Activated CD4-positive, alpha-beta T cell treated with anti-CD3 and anti-CD28 coated beads, Interleukin-2, amount 50 U/mL, for 4 hours (primary cell): ENCODE measurements at regions not wholly inside any gene's neighbourhood (a gene's known extent, or its start where the extent isn't known, plus 50 kb on each side); places are given as distances from the start of the nearest gene placed in this dataset.

Experiments used
- DNase-seq, 2 experiments: peaks; one replicate each; pipeline ENCODE4 v3.0.0-alpha.2; 2020

DNA sequence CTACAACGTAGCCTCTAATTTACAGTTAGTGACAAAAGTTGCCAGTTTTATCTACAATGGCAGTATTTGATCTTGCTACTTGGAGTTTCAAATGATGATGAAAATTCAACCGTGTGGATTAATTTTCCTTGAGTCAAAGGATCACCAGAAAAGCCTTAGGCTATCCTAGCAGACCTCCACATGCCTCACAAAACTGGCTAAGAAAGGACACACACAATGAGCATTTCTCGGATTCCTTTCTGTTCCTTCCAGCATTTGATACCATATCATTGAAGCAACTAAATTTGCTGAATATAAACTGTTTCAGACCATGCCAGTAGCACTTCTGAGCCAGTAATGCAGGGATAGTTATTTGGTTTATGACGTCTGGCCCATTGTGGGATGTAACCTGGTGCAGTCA lies 587.4 kb upstream of the MDFIC2 start:
- DNase-seq: no peak

DNA sequence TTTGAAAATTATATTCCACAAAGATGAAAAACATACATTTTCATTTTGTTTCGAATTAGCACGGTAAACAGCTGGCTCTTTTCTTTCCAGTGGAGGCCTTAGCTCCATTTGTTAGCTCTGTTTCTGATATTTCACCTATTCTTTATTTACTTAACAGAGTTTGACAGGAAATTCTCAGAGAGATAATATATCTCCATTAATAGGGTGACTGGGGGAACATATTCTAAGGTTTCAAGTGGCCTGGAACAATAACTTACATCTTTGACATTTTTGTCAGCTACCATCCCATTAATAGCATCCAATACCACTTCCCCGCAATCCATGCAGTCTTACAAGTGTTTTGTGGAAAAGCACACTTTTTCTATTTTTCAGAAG lies 577.6 kb upstream of the MDFIC2 start:
- DNase-seq: no peak

DNA sequence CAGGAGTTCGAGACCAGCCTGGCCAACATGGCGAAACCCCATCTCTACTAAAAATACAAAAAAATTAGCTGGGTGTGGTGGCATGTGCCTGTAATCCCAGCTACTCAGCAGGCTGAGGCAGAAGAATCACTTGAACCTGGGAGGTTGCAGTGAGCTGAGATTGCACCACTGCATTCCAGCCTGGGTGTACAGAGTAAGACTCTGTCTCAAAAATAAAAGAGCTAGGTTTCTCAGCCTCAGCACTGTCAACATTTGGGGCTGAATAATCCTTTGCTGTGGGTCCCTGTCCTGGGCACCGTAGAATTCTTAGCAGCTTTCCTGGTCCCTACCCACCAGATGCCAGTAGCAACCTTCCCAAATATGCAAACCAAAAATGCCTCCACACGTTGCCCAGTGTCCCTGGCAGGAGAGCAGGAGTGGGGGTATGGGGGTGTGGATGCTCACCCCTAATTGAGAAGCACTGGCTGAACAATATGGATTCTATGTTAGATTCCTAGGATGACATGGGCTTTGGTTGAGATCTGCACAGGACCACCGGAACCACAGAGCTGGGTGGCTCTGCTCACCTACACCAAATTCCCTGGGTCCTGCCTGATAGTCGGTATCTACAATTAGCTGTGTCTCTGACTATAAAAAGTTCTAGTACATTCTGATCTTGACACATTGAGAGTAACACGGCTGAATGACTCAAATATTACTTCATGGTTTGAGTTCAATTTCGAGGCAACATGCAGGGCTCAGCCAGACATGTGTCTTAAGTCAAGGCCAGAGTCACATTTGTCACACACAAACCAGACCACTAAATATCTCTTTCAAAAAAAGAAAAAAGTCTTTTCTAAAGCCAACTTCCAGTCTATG lies 577.0 kb upstream of the MDFIC2 start:
- DNase-seq: no peak

DNA sequence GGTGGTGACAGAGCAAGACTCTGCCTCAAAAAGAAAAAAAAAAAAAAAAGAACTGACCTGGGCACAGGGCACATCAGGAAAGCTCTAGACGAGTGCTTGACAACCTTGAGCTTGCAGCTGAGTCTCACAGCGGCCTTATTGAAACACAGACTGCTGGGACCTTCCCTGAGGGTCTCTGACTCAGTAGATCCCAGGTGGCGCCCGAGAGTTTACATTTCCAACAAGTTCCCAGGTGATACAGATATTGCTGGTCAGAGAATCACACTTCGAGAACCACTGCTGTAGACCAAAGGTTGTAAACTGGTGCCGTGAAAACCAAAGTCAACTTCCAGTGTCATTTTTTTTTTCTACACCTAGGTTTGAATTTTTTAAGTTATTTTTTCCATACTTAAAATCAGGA lies 573.2 kb upstream of the MDFIC2 start:
- DNase-seq: no peak

DNA sequence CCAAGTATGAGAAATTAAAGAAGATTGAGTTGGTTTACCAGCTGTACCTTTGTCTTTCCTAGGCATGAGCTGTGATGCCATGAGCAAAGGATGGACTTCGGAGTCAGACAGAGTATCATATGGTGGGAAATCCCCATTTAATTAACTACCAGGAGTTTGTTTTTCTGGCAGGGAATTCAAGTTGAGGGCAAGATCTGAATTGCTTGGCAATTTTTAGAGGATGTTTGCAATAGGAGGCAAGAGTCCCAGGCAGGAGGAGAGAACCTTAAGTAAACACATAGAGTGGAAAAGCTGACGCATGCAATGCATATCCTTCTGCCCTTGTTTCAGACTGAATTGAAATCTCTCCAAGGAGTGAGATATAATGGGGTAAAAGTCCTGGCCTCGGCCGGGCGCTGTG lies 569.7 kb upstream of the MDFIC2 start:
- DNase-seq: no peak

DNA sequence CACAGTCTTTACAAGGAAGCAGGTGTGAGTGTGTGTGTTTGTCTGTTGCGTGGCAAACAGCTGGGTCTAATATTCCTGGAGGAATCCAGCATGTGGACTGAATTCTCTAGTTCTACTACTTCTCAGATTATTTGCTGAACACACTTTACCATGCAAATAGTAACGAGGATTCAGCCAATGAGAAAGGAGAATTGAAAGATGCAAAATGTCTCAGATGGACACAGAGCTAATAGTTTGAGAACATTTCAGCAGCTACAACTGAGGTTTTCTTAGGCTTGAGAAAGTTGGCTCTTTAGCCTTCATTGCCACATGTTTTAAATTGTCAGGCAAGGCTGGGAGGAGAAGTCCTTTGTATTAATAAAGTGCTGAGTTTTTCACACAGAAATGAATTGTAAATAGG lies 568.0 kb upstream of the MDFIC2 start:
- DNase-seq: no peak

DNA sequence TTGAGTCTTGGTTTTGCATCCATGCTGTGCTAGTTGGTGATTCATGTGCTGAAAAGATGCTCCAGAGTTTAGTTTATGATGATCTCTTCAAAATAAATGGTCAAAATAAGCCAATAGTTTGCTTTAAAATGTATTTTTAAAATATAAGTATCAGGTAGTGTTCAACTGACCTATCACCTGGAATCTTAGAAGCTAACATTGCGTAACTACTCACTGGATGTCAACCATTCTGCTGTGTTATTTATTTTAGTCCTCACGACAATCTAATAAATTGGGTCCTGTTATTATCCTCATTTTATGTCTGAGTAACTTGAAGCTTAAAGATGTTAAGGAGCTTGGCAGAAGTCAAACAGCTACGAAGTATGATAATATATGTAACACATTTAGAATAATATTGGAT lies 563.7 kb upstream of the MDFIC2 start:
- DNase-seq: no peak

DNA sequence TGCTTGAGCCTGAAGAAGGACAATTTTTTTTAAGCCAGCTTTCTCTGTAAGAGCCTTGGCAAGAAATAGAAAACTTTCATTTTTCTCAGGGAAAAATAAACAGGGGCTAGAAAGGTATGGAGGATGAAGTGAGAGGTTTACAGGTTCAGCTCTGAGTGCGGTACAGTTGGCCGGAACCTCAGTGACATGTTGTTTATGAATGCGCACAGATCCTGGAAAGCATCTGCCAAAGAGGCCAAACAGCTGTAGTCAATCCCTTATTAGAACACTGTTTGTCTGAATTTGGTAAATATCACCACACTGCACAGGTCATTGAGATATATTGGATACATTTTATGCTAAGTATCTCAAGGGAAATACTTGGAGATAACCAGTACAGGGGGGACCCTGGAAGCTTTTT lies 561.8 kb upstream of the MDFIC2 start:
- no peak for DNase-seq

DNA sequence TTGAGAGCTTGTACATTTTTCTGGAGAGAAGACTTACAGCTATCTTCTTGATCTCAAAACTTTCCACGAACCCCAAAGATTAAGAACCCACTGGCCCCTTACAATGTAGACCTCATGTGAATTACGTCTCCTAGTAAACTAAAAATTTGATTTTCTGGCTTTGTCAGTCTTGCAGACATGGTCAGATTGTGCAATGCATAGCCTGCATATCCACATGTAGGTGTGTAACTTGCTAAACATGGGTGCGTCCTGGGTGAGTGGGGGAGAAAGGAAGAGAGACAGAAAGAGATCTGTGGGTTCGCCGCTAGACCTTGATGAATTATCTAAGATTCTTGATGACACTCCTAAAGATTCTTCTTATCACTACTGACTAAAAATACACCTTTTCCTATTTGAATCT lies 561.2 kb upstream of the MDFIC2 start:
- no peak for DNase-seq

DNA sequence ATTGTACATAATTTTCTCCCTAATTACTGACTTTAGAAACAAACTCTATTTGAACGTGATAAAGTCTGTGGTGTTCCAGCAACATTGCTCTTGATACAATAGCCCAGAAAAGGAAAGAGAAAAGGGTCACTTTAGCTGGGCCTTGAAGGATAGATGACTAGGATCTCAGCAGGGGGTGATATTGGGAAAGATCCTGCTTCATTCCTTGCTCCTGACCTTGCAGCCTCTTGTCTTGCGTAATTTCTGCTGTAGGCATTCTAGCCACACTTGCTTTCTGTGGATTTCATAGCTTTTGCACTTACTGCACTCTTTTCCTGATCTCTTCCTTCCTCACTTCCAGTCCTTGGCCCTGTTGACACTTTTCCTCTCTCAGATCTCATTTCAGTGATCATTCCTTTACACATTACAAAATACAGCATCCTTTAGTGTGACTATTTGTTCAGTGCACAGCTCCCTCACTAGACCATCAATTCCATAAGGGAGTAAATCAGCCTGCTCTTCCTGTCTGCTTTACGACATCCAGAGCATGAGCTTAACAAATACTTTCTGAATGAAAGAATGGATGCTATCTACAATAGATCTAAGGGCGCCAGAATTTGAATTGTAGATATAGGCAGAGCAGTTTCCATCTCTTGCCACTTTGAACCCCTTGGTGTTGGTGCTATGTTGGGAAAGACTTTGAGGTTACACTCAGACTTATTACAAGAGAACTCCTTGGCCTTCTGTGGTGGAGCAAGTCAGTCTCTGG lies 559.6 kb upstream of the MDFIC2 start:
- DNase-seq: no peak

DNA sequence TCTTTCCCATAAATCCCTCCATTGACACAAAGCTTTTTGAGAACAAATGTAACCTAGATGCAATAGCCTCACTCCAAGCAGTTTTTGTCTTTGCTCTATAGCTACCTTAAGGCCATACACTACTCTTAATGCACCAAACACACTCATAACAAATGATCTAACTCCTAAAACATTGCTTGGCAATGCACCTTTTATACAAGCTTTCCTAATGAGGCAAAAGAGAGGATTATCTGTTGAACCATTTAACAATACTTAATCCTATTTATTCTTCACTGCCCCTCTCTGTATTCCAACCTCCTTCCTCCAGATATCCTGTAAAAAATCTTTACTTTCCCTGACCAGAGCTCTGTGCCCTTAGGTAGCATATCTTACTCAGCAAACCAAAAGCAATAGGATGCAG lies 558.1 kb upstream of the MDFIC2 start:
- DNase-seq: no peak

DNA sequence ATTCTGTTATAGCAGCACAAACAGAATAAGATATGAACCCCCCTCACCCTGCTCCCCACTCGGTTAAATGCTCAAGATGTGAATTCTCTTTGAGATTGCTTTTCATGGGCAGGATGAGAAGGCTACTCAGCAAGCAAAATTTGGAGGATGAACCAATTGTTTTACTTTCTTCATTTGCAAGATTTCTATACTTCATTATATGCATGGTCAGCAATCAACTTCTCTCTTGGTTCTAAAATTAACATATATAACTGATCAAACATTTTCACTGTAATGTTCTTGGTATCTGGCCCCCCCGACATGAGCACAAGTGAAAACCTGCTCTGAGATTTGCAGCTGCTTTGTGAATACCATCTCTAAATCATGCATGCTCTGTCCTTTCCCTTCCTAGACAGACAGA lies 556.1 kb upstream of the MDFIC2 start:
- no peak for DNase-seq

DNA sequence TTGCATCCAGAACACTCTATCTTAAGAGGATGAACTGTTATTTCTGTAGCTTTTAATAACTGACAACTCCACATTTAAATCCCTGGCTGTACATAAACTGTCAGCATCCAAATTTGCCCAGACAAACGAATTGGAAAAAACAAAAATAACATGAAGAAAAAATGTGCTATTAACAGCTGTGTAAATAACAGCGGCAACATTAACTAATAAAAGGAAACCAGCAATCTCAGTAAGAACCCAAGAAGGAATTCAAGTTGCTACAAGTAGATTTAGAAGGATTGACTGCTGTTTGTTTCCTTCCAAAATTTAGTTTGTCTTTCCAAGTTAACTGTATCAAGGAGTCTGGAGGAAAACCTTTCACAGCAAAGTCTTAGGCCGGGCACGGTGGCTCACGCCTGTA lies 550.6 kb upstream of the MDFIC2 start:
- no peak for DNase-seq

DNA sequence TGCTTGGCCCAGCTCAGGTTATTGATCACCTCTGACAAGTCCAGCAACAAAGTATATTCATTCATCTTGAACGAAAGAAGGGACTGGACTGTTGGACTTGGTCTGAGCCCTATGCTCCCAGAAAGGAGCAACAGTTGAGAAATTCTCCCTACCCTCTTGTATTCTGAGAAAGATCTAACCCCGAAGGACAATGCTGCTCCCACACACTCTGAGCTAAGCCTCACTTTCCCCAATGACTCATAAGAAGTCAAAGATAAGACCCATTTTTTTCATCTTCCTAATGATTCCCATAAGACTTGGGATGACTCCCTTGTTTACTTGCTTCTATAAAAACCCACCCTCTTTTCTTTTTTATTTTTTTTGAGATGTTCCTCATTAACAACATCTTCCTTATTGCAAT lies 549.4 kb upstream of the MDFIC2 start:
- no peak for DNase-seq

DNA sequence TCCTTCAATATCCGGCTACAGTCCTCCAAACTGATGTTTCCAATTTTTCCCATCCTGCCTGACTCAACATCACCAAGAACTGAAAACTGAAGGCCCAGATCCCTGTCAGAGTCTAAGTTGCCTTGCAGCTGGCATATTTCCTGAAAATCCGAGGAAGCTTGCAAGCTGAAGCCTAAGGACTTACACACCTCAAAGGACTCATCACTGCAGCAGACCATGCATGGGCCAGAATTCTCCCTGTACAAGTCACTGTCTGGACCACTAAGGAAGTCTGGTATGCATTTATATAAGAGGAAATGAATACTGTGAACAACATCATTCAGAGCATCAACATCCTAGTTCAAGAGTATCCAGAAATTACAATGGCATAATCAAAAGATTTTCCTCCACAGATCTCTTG lies 548.8 kb upstream of the MDFIC2 start:
- no peak for DNase-seq

DNA sequence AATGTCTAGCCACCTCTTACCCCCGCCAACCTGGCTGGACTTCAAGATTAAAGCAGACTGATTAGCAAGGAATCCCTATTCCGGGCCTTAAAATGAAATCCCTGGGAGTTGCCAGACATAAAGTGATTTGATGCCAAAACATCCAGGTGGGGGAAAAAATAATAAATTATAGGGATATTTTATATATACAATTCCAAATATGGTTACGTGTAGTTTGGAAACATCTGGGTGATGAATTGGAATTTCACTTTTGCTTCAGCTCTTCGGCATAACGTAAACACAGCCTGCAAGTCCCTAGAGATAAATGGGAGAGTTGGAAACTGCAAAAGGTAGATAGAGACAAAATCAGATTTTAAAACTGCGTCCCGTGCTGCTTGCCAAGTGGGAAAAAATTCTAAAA lies 545.5 kb upstream of the MDFIC2 start:
- DNase-seq: no peak

DNA sequence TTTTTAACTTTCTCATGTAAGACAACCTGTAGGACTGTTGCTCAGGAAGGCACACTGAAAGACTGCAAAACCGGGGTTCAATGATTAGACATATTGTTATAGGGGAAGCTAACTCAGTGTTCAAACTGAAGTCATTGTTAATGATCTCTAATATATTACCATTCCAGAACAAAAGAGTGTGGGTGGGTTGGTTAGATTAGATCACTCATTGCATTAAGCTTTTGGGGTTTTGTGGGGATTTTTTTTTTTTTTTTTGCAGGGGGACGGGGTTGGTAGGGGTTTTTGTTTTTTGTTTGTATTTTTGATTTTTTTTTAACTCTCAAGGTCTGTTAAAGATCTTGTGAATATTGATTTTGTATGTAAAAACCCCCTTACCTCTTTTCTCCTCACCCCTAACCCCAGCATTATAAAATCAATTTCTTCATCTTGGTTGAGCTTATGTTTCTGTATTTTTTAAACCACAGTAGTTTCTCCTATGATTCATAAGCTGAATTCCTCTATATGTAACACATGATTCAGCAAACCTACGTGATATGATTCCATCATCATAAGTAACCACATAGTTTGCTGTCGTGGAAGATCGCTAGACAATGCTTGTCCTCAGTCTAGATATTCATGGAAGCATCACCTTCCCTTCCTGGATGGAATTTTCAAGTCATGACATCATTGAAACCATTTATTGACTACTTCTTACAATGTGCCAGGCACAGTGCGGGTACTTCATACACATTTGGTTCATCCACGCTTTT lies 544.1 kb upstream of the MDFIC2 start:
- DNase-seq: no peak

DNA sequence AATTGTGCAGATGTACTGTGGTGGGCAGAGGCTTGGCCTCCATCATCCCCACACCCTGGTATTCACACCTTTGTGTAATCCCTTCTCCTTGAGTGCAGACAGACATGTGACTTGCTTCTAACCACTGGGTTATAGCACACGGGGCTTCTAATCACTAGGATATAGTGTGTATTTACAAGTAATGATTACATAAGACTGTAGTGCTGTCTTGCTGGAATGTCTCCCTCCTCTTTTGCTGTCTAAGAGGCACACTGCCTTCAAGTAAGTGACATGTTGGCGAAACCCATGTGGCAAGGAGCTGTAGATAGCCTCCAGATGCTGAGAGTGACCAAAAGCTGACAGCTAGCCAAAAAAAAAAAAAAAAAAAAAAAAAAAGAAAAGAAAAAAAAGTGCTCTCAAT lies 542.7 kb upstream of the MDFIC2 start:
- no peak for DNase-seq

DNA sequence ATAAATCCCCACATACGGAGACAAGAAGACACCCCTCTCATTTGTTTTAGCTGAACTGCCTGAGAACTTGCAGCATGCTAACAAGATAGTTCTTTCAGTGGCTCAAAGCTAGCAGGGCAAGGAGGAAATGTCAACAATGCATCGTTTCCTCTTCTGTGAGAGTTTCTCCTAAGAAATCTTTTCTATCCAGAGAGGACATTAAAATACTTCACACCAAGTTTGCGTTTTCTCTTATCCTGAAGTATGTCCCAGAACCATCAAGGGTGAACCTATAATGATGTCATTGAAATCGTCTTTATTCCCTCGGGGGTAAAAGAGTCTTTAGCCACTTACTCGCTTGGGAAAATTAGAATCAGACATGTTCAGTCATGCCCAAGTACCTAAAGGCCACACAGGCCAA lies 541.7 kb upstream of the MDFIC2 start:
- no peak for DNase-seq

DNA sequence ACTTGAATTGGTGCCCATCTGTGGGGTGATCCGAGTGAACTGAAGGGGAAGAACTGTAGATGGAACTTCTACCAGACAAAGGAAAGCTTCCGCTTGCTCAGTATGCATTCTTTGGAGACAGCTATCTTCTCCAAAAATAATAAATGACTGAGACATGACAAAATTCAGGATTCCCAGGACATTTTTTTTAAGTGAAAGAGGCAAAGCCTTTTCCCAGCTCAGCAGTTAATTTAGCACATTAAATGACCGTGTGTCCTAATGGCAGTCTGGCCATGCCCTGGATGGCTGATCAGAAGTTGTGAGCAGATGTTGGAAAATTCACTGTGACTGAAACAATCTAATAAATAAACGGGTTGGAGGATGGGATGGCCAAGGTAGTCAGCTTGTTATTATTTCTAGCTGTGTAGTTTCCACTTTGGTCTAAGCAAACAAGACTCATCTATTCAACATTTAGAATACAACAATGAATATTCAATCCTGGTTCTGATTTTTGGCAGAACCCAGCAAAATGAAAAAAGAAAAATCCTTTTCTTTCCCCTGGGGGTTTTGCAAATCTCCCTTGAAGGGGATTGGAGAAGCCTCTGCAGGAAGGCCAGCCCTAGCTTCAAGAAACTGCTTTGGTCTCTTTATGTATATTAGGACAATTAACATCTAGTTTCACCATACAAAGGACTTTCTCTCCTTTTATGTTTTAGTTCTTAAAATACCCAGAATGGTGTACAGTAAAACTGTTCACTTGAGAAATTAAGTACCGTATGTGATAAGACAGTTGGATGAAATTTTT lies 540.9 kb upstream of the MDFIC2 start:
- no peak for DNase-seq

DNA sequence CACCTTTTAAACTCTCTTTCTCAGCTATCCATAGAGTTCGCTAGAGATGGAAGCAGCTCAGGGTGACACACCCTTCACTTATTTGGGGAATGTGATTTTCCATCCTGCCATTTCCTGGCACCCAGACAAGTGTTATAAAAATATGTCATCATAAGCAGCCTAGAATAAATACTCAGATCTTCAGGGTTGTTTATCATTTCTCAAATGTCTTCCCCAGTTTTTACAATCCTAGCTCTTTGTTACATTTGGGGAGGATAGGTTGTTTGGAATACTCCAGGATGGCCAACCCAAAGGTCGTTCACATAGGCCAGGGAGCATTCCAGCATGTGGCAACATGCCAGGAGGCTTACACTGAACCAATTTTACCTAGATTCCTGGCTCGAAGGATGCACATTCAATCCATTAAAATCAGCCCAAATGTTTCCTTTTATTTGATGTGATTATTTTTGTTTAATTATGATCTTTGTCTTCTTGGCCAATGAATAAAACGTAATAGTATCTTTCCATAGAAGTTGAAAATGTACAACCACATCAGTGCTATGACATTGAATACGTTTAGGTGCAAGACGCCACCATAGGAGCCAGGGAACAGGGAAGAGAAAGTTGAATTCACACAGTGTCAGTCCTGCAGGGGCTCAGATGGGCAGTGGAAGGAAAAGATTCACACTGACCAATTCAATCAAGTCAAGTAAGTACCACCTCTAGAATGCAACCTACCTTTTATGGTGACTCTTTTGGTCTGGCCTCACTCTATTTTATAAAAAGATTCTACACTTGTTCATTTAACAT lies 537.7 kb upstream of the MDFIC2 start:
- DNase-seq: no peak
